GM23248 (cell line): ENCODE measurements at regions not wholly inside any gene's neighbourhood (a gene's known extent, or its start where the extent isn't known, plus 50 kb on each side); places are given as distances from the start of the nearest gene placed in this dataset.

ENCODE experiments used
- DNase-seq: peaks from one replicate; pipeline ENCODE4 v3.0.0-alpha.2; 2015
- H2AFZ ChIP-seq: fragments of 200-600 bp; sonication (generic); 2 replicates; pipeline ENCODE4 v1.6.1; 2016; ENCODE audit warnings: antibody characterized with exemption
- H3F3A ChIP-seq: fragments of 200-600 bp; sonication (generic); 2 replicates; pipeline ENCODE4 v1.6.1; 2016; ENCODE audit warnings: mild to moderate bottlenecking, antibody characterized with exemption, mixed run types; ENCODE audit not compliant: insufficient read depth
- H3K27ac ChIP-seq: fragments of 200-600 bp; sonication (generic); 2 replicates; pipeline ENCODE4 v1.5.1; 2016; ENCODE audit warnings: mild to moderate bottlenecking
- H3K27me3 ChIP-seq: fragments of 200-600 bp; sonication (generic); replicated peaks from 2 replicates; pipeline ENCODE4 v1.6.1; 2016; ENCODE audit warnings: mild to moderate bottlenecking; ENCODE audit not compliant: insufficient read depth
- H3K36me3 ChIP-seq: fragments of 200-600 bp; sonication (generic); 2 replicates; pipeline ENCODE4 v1.6.1; 2016; ENCODE audit warnings: low read depth, mild to moderate bottlenecking
- H3K4me1 ChIP-seq: fragments of 200-600 bp; sonication (generic); 2 replicates; pipeline ENCODE4 v1.6.1; 2016; ENCODE audit warnings: mild to moderate bottlenecking; ENCODE audit not compliant: insufficient read depth
- H3K4me2 ChIP-seq: fragments of 200-600 bp; sonication (generic); one replicate; pipeline ENCODE4 v1.6.1; 2016; ENCODE audit warnings: mild to moderate bottlenecking; ENCODE audit not compliant: unreplicated experiment
- H3K4me3 ChIP-seq: fragments of 200-600 bp; sonication (generic); 2 replicates; pipeline ENCODE4 v1.5.1; 2016; ENCODE audit warnings: mild to moderate bottlenecking
- H3K79me2 ChIP-seq: fragments of 200-600 bp; sonication (generic); 2 replicates; pipeline ENCODE4 v1.6.1; 2016; ENCODE audit warnings: mild to moderate bottlenecking; ENCODE audit not compliant: insufficient read depth
- H3K9ac ChIP-seq: fragments of 200-600 bp; sonication (generic); 2 replicates; pipeline ENCODE4 v1.6.1; 2016; ENCODE audit warnings: mild to moderate bottlenecking
- H3K9me2 ChIP-seq: fragments of 200-600 bp; sonication (generic); 2 replicates; pipeline ENCODE4 v1.6.1; 2016; ENCODE audit warnings: mixed run types, mild to moderate bottlenecking, moderate library complexity; ENCODE audit not compliant: insufficient read depth
- H3K9me3 ChIP-seq: fragments of 200-600 bp; sonication (generic); one replicate; pipeline ENCODE4 v1.6.1; 2017; ENCODE audit warnings: low read depth
- H4K20me1 ChIP-seq: fragments of 200-600 bp; sonication (generic); 2 replicates; pipeline ENCODE4 v1.6.0; 2016; ENCODE audit not compliant: insufficient read depth
- EZH2 ChIP-seq: fragments of 200-600 bp; sonication (generic); IDR thresholded peaks from 2 replicates; pipeline ENCODE4 v1.6.1; 2018; ENCODE audit warnings: antibody characterized with exemption, mild to moderate bottlenecking; ENCODE audit not compliant: insufficient read depth, poor library complexity, severe bottlenecking
- EZH2phosphoT487 ChIP-seq: fragments of 200-600 bp; sonication (generic); IDR thresholded peaks from 2 replicates; pipeline ENCODE4 v1.6.1; 2018; ENCODE audit warnings: antibody characterized with exemption, moderate library complexity, mild to moderate bottlenecking, low read depth; ENCODE audit not compliant: insufficient read depth
- WGBS, 2 experiments: methylation state at CpG; one replicate each; pipeline ENCODE4 v1.1.6; 2015 to 2017; ENCODE audit warnings: low lambda C conversion rate in 2 of 2, low coverage in 1 of 2; ENCODE audit errors: missing lambda C conversion rate in 2 of 2; 5-methylcytosine and 5-hydroxymethylcytosine counted together
- in situ Hi-C: fragments of 300-500 bp; cut with MboI; formaldehyde crosslinking; loops from 2 replicates; pipeline ENCODE4 v1.15.0; 2020

DNA sequence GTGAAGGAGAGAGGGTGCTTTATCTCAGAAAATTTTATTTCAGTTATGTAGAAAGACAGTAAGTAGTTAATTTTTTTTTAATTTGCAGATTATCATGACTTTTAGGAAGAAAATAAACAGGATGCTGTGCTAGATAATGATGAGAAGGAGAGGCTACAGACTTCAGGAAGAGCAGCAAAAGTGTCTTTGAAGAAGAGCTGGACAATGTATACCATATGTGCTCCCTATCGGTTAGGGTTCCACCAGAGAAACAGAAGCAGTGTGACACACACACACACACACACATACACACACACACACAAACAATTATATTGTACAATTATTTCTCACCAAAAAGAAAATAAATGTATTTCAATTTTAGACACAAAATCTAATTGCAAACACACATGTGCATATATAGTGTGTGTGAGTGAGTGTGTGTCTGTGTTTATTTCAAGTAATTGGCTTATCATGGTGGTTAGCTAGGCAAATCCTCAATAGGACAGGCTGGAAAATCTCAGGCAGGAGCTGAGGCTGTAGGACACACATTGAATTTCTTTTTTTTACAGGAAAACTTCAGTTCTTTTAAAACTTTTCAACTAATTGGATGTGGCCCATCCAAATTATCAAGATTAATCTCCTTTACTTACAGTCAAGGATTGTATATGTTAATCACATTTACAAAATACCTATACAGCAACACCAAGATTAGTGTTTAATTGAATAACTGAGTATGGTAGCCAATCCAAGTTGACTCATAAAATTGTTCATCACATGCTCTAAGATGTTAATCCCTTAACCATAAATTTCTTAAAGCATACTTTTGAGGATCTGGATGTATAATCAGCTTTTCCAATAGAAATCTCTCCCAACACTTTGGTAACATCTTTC, 235.8 kb upstream of the DCN start:
- DNase-seq = no peak
- in situ Hi-C loops = no loop called here
- Histone ChIP-seq H3K9me2 (no peaks in the 10 kb centered on the region), H3K79me2 (no peaks in the 10 kb centered on the region), H3F3A (no peaks in the 10 kb centered on the region), H3K4me2 (no peak overlapping the region), H3K4me3 (no peak overlapping the region), H4K20me1 (no peaks in the 10 kb centered on the region), H3K9ac (no peak overlapping the region), H3K36me3 (no peaks in the 10 kb centered on the region), H3K27ac (no peak overlapping the region), H3K4me1 (peaks cover 7% of the 10 kb centered on the region), H2AFZ (no peak overlapping the region), H3K27me3 (no peaks in the 10 kb centered on the region), H3K9me3 (no peaks in the 10 kb centered on the region)
- TF ChIP-seq EZH2 (no peak), EZH2phosphoT487 (no peak)
- 91 to 100% methylated on average over 1 of the region's 1 CpG for WGBS, 2 experiments

DNA sequence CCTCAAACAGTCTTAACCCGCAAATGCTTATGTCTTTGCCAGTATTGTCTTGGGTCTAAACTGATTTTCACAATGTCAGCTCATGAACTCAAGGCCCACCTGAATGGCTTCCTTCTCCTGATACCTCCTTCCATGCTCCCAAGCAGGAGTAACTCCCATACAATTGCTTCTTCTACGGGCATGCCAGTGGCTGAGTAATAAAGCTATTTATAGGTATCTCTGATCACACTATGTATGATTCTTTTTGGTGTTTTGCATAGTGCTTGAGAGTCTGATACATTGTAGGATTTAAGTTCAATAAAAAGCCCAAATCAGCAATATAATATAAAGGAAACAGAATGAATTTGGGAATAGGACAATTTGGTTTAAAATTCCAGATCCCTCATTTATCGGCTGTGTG, 235.0 kb upstream of the DCN start:
- peaks cover 10% of the 10 kb centered on the region for H3K4me1 ChIP-seq
- H3K4me3 ChIP-seq = no peak overlapping the region
- no peaks in the 10 kb centered on the region for H3K79me2 ChIP-seq
- H3F3A ChIP-seq = no peaks in the 10 kb centered on the region
- H2AFZ ChIP-seq = no peak overlapping the region
- H3K9ac ChIP-seq = no peak overlapping the region
- no peaks in the 10 kb centered on the region for H4K20me1 ChIP-seq
- H3K27ac ChIP-seq = no peak overlapping the region
- no peaks in the 10 kb centered on the region for H3K27me3 ChIP-seq
- no peaks in the 10 kb centered on the region for H3K9me2 ChIP-seq
- in situ Hi-C loops = no loop called here
- no peak overlapping the region for H3K4me2 ChIP-seq
- no peaks in the 10 kb centered on the region for H3K36me3 ChIP-seq
- 44 to 45% methylated on average over 3 of the region's 3 CpGs for WGBS, 2 experiments
- TF ChIP-seq EZH2phosphoT487 (no peak), EZH2 (no peak)
- H3K9me3 ChIP-seq = no peaks in the 10 kb centered on the region
- peak; percentile 29 for DNase-seq

DNA sequence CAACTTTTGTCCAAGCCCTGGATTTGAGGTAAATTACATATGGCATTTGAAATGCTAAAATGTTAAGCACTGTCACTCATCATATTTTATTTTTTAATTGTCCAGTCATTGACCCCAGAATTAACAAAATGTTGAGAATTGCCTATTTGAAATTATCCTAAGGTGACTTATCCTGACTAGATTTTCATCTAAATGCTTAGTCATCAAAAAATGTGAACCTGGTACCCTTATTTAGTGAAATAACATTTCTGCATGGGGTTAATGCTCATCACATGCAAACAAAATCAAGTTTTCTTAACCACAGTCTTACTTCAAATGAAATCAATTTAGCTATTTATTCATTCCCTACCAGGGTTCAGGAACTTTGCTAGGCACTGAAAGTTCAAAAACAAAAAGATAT, 232.0 kb upstream of the DCN start:
- Histone ChIP-seq H3K79me2 (no peaks in the 10 kb centered on the region), H3K4me2 (no peak overlapping the region), H2AFZ (no peak overlapping the region), H3K27ac (no peak overlapping the region), H3K9me3 (no peaks in the 10 kb centered on the region), H3K9ac (no peak overlapping the region), H3K4me3 (no peak overlapping the region), H3K9me2 (no peaks in the 10 kb centered on the region), H3K4me1 (peaks cover 10% of the 10 kb centered on the region), H3K36me3 (no peaks in the 10 kb centered on the region), H4K20me1 (no peaks in the 10 kb centered on the region), H3F3A (no peaks in the 10 kb centered on the region), H3K27me3 (no peaks in the 10 kb centered on the region)
- in situ Hi-C loops = no loop called here
- TF ChIP-seq EZH2phosphoT487 = no peak
- TF ChIP-seq EZH2 = no peak
- no peak for DNase-seq

DNA sequence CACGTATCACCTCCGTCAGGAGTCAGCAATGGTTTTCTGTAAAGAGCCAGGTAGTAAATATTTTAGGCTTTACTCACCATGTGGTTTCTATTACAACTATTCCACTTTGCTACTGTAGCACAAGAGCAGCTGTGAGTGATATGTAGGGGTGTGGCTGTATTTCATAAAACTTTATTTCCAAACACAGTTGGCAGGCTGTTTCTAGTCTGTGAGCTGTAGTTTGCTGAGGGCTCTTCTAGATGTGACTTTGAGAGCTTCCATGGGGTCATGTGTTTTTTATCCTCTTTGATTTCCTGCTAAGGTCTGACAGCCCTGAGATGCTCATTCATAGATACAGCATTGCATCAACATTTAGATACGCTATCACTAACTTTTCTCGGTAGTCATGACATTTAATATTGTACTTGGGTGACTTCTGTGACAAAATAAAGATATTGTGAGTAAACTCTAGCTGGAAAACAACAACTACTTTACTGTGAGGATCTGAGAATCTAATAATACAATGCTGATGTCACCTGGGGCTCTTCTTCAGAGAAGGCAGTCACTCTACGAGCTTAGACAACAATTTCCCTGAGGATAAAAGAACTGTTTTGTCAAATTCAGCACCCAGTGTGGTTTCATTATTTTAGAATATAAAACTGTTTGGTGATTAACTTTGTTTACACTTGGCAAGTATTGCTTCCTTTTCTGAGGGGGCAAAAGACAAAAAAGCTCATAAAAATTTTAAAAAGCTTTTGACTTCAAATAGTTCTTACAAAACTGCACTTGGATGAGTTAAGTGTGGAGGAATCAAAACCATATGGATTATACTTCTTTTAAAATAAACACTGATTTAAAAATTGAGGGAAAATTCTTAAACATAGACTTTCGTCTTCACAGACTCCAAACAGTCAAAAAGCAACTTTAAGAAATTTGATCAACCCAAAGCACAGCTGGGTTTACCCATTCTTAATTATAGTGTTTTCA, 231.2 kb upstream of the DCN start:
- H3K79me2 ChIP-seq = no peaks in the 10 kb centered on the region
- 24 to 27% methylated on average over 6 of the region's 6 CpGs for WGBS, 2 experiments
- H3K4me3 ChIP-seq = no peak overlapping the region
- no peaks in the 10 kb centered on the region for H3K27me3 ChIP-seq
- no peaks in the 10 kb centered on the region for H3F3A ChIP-seq
- H3K4me1 ChIP-seq = peaks cover 10% of the 10 kb centered on the region
- H2AFZ ChIP-seq = no peak overlapping the region
- no peaks in the 10 kb centered on the region for H3K9me3 ChIP-seq
- H3K36me3 ChIP-seq = no peaks in the 10 kb centered on the region
- H3K4me2 ChIP-seq = peak overlapping the region; percentile 18
- H3K9ac ChIP-seq = no peak overlapping the region
- DNase-seq = peak; percentile 57
- in situ Hi-C loops = no loop called here
- no peaks in the 10 kb centered on the region for H3K9me2 ChIP-seq
- no peak overlapping the region for H3K27ac ChIP-seq
- H4K20me1 ChIP-seq = no peaks in the 10 kb centered on the region
- TF ChIP-seq EZH2phosphoT487 = no peak
- TF ChIP-seq EZH2 = no peak
